ENCODE measurements at regions not wholly inside any gene's neighbourhood (a gene's known extent, or its start where the extent isn't known, plus 50 kb on each side); places are given as distances from the start of the nearest gene placed in this dataset.

GRCh38 chr18:28390022-28390421 is 213.1 kb upstream of the CDH2 start:
- H3K27me3 ChIP-seq (ENCODE audit: control insufficient read depth, insufficient read depth, low read length), result no peaks in the 10 kb centered on the region
- H3K4me3 ChIP-seq (ENCODE audit: low read depth, low read length), result no peak overlapping the region
- DNase-seq (ENCODE audit: low read depth), result no peak
- TF ChIP-seq CTCF (IDR thresholded peaks at IDR 0.05; ENCODE audit: insufficient read depth, low read length, poor library complexity, severe bottlenecking), result no peak
- H3K36me3 ChIP-seq (ENCODE audit: control insufficient read depth, insufficient read depth, low read length), result no peaks in the 10 kb centered on the region

DNA sequence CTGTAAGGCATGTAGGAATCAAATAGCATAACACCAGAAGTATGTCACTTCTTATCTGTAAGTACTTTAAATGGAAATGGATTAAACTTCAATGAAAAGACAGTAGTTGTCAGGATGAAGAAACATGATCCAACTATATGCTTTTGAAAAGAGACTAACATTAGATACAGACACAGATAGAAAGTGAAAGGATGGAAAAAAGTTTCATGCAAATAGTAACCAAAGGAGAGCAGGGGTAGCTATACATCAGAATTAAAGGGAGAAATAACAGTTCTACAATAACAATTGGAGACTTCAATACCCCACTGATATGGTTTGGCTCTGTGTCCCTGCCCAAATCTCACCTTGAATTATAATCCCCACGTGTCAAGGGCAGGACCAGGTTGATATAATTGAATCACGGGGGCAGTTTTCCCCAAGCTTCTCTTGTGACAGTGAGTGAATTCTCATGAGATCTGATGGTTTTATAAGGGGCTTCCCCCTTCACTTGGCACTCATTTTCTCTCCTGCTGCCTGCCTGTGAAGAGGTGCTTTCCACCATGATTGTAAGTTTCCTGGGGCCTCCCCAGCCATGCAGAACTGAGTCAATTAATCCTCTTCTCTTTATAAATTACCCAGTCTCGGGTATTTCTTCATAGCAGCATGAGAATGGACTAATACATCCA is 205.4 kb upstream of the CDH2 start:
- Histone ChIP-seq H3K36me3 (ENCODE audit: control insufficient read depth, insufficient read depth, low read length) (no peaks in the 10 kb centered on the region), H3K27me3 (ENCODE audit: control insufficient read depth, insufficient read depth, low read length) (no peaks in the 10 kb centered on the region), H3K4me3 (ENCODE audit: low read depth, low read length) (no peak overlapping the region)
- no peak for DNase-seq (ENCODE audit: low read depth)
- TF ChIP-seq CTCF (IDR thresholded peaks at IDR 0.05; ENCODE audit: insufficient read depth, low read length, poor library complexity, severe bottlenecking), result no peak

DNA sequence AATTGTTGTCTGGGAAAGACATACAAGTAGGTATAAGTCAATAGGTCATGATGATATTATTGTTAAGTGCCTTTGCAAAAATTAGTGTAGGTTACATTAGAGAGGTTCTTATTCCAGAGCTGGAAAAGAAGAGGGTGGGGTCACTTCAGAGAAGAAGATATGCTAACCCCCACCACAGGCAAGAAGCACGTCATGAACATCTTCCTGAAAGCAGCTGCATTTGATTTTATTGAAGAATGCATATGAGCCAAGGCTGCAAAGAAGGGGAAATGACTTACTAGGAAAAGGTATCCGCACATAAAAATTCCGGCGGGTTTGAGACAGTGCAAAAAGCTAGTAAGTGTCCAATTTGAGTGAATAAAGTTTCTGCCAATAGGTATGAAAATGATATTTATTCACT is 195.3 kb upstream of the CDH2 start:
- no peak for DNase-seq (ENCODE audit: low read depth)
- Histone ChIP-seq H3K27me3 (ENCODE audit: control insufficient read depth, insufficient read depth, low read length) (no peaks in the 10 kb centered on the region), H3K4me3 (ENCODE audit: low read depth, low read length) (no peak overlapping the region), H3K36me3 (ENCODE audit: control insufficient read depth, insufficient read depth, low read length) (no peaks in the 10 kb centered on the region)
- no peak for TF ChIP-seq CTCF (IDR thresholded peaks at IDR 0.05; ENCODE audit: insufficient read depth, low read length, poor library complexity, severe bottlenecking)

DNA sequence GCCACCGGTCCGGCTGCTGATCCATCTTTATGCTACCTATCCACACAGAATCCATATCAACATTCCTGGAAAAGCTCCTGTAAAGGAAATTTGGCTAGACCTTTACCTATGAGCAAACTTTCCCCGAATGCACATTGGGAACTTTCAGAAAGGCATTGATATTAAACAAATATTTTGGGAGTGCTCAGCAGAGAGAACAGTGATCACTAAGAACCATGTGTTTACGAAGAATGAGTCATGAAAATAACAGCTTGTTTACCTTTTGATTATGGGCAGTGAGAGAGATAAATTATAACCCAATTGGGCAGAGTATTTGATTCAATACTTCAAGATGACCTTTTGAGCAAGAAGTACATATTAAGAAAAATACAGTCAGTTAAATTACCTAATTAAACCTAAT is 189.7 kb upstream of the CDH2 start:
- Histone ChIP-seq H3K4me3 (ENCODE audit: low read depth, low read length) (no peak overlapping the region), H3K36me3 (ENCODE audit: control insufficient read depth, insufficient read depth, low read length) (no peaks in the 10 kb centered on the region), H3K27me3 (ENCODE audit: control insufficient read depth, insufficient read depth, low read length) (no peaks in the 10 kb centered on the region)
- TF ChIP-seq CTCF (IDR thresholded peaks at IDR 0.05; ENCODE audit: insufficient read depth, low read length, poor library complexity, severe bottlenecking), result no peak
- no peak for DNase-seq (ENCODE audit: low read depth)

GRCh38 chr18:28365411-28365831 is 188.5 kb upstream of the CDH2 start:
- TF ChIP-seq CTCF (IDR thresholded peaks at IDR 0.05; ENCODE audit: insufficient read depth, low read length, poor library complexity, severe bottlenecking), result no peak
- Histone ChIP-seq H3K27me3 (ENCODE audit: control insufficient read depth, insufficient read depth, low read length) (no peaks in the 10 kb centered on the region), H3K36me3 (ENCODE audit: control insufficient read depth, insufficient read depth, low read length) (no peaks in the 10 kb centered on the region), H3K4me3 (ENCODE audit: low read depth, low read length) (no peak overlapping the region)
- peak; percentile 2 for DNase-seq (ENCODE audit: low read depth)

GRCh38 chr18:28363124-28363523 is 186.2 kb upstream of the CDH2 start:
- no peaks in the 10 kb centered on the region for H3K36me3 ChIP-seq (ENCODE audit: control insufficient read depth, insufficient read depth, low read length)
- no peak overlapping the region for H3K4me3 ChIP-seq (ENCODE audit: low read depth, low read length)
- DNase-seq (ENCODE audit: low read depth), result no peak
- no peak for TF ChIP-seq CTCF (IDR thresholded peaks at IDR 0.05; ENCODE audit: insufficient read depth, low read length, poor library complexity, severe bottlenecking)
- H3K27me3 ChIP-seq (ENCODE audit: control insufficient read depth, insufficient read depth, low read length), result no peaks in the 10 kb centered on the region
